B cell (primary cell): ENCODE measurements at regions not wholly inside any gene's neighbourhood (a gene's known extent, or its start where the extent isn't known, plus 50 kb on each side); places are given as distances from the start of the nearest gene placed in this dataset.

Experiments used
- ATAC-seq: fragments of 200-7000 bp; cut with Tn5 transposase; one replicate; pipeline ENCODE4 v1.10.0; 2021; ENCODE audit warnings: low read depth, mild to moderate bottlenecking, moderate number of reproducible peaks, moderate library complexity
- CTCF ChIA-PET: fragments of 350-600 bp; sonication (Branson Sonifier 250); formaldehyde crosslinking; loops from one replicate; lab custom pipeline; 2021; ENCODE audit warnings: antibody characterized with exemption, inconsistent platforms; lab: Charles Lee
- POLR2A ChIA-PET: fragments of 350-600 bp; sonication (Branson Sonifier 250); formaldehyde crosslinking; loops from one replicate; lab custom pipeline; 2021; ENCODE audit warnings: antibody characterized with exemption; lab: Charles Lee
- DNase-seq: peaks from one replicate; pipeline ENCODE4 v3.0.0; 2013
- H2AFZ ChIP-seq: 2 replicates; pipeline ENCODE4 v1.6.1; 2012; ENCODE audit warnings: mild to moderate bottlenecking, low read depth, low read length; ENCODE audit not compliant: insufficient read depth, poor library complexity, severe bottlenecking
- H3K27ac ChIP-seq, 2 donors: 1 replicate in 1 of 2; 2 replicates in 1 of 2; pipeline ENCODE4 v1.5.1; 2012 to 2013; ENCODE audit warnings: low read length in 2 of 2, mild to moderate bottlenecking in 2 of 2, moderate library complexity in 1 of 2
- H3K27me3 ChIP-seq, 4 experiments: fragments of 200-600 bp in 1 of 4; sonication (generic) in 1 of 4; replicated peaks in 1 of 4; 1 replicate in 2 of 4; 2 replicates in 2 of 4; pipeline versions ENCODE4 v1.6.1 to v1.7.0; 2013 to 2016; ENCODE audit warnings: low read length in 3 of 4, mild to moderate bottlenecking in 2 of 4, mixed read lengths in 1 of 4, moderate library complexity in 1 of 4; ENCODE audit not compliant: insufficient read depth in 4 of 4, control insufficient read depth in 3 of 4; ENCODE audit errors: control extremely low read depth in 1 of 4
- H3K36me3 ChIP-seq, 2 experiments: replicated peaks in 1 of 2; 1 replicate in 1 of 2; 2 replicates in 1 of 2; pipeline versions ENCODE4 v1.6.1 to v1.7.1; 2013; ENCODE audit warnings: low read length in 1 of 2; ENCODE audit not compliant: insufficient read depth in 2 of 2, control insufficient read depth in 1 of 2; ENCODE audit errors: control extremely low read depth in 1 of 2, extremely low read depth in 1 of 2
- H3K4me1 ChIP-seq, 2 donors: fragments of 200-600 bp in 1 of 2; sonication (generic) in 1 of 2; 1 replicate in 1 of 2; 2 replicates in 1 of 2; pipeline versions ENCODE4 v1.5.1 to v1.6.1; 2013 to 2017; ENCODE audit warnings: low read length in 2 of 2; ENCODE audit not compliant: control insufficient read depth in 2 of 2, insufficient read depth in 2 of 2
- H3K4me2 ChIP-seq: replicated peaks from 2 replicates; pipeline ENCODE3; 2012; ENCODE audit warnings: mild to moderate bottlenecking, low read depth, low read length; ENCODE audit not compliant: poor library complexity, severe bottlenecking
- H3K4me3 ChIP-seq, 5 experiments: fragments of 200-600 bp in 1 of 5; sonication (generic) in 1 of 5; 1 replicate in 3 of 5; 2 replicates in 2 of 5; pipeline versions ENCODE4 v1.5.1 to v1.7.0; 2011 to 2016; ENCODE audit warnings: low read length in 4 of 5, mild to moderate bottlenecking in 4 of 5, low read depth in 2 of 5, control low read depth in 1 of 5, moderate library complexity in 1 of 5; ENCODE audit not compliant: insufficient read depth in 1 of 5; ENCODE audit errors: control extremely low read depth in 1 of 5, extremely low read depth in 1 of 5
- H3K79me2 ChIP-seq: fragments of 200-600 bp; sonication (generic); one replicate; pipeline ENCODE4 v1.6.0; 2016; ENCODE audit warnings: low read length; ENCODE audit not compliant: control insufficient read depth, insufficient read depth
- H3K9ac ChIP-seq: fragments of 200-600 bp; sonication (generic); 2 replicates; pipeline ENCODE4 v1.6.1; 2017; ENCODE audit warnings: mild to moderate bottlenecking, low read length, moderate library complexity
- H3K9me3 ChIP-seq, 3 donors: one replicate each; pipeline versions ENCODE4 v1.6.1 to v1.7.1; 2013; ENCODE audit warnings: low read length in 2 of 3; ENCODE audit not compliant: control insufficient read depth in 2 of 3, insufficient read depth in 1 of 3; ENCODE audit errors: control extremely low read depth in 1 of 3
- H4K20me1 ChIP-seq: 2 replicates; pipeline ENCODE4 v1.6.0; 2012; ENCODE audit warnings: mild to moderate bottlenecking, low read length; ENCODE audit not compliant: insufficient read depth, control insufficient read depth, poor library complexity, severe bottlenecking
- H3K27ac Mint-ChIP-seq: one replicate; pipeline ENCODE4 v1.8.0; 2021; ENCODE audit warnings: mixed read lengths
- H3K27me3 Mint-ChIP-seq: one replicate; pipeline ENCODE4 v1.8.0; 2021; ENCODE audit warnings: mixed read lengths
- H3K4me1 Mint-ChIP-seq: one replicate; pipeline ENCODE4 v1.8.0; 2021; ENCODE audit warnings: mixed read lengths
- H3K4me3 Mint-ChIP-seq: one replicate; pipeline ENCODE4 v1.8.0; 2021; ENCODE audit warnings: mixed read lengths
- H3K9me3 Mint-ChIP-seq: one replicate; pipeline ENCODE4 v1.8.0; 2022; ENCODE audit warnings: mixed read lengths; ENCODE audit not compliant: insufficient read depth
- EZH2 ChIP-seq: IDR thresholded peaks from 2 replicates; pipeline ENCODE4 v1.6.1; 2012; ENCODE audit warnings: borderline replicate concordance, low read depth, mild to moderate bottlenecking, moderate library complexity, low read length; ENCODE audit not compliant: insufficient read depth, poor library complexity, severe bottlenecking
- WGBS: methylation state at CpG from one replicate; pipeline ENCODE4 v1.1.5; 2013; ENCODE audit warnings: missing lambda C conversion rate; ENCODE audit not compliant: insufficient coverage; 5-methylcytosine and 5-hydroxymethylcytosine counted together
- intact Hi-C: fragments of 100-400 bp; cut with micrococcal nuclease; formaldehyde crosslinking; loops from one replicate; pipeline ENCODE4 v1.10.0; 2022
- TF ChIP-seq, protein P1 (sequence below): fragments of 200-600 bp; IDR thresholded peaks from one replicate; pipeline ENCODE4 v1.8.0; 2022; ENCODE audit warnings: antibody characterized with exemption, mild to moderate bottlenecking

DNA sequence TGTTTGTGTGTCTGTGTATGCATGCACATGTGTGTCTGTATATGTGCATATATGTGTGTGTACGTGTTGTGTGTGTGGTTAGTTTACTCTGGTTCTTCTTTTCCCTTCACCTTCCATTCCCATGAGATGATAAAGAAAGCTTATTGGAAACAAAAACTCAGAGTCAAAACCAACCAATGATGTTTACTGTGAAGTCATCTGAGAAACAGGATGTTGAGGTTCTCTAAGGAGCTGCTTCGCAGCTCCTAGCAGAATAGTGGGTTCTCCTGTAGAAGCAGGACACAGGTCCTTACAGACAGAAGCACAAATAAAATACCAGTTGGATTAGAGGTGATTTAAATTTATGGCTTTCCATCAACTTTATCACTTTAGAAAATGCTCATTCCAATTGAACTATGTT, 256.1 kb upstream of the PLET1 start:
- TF ChIP-seq, protein P1, sequence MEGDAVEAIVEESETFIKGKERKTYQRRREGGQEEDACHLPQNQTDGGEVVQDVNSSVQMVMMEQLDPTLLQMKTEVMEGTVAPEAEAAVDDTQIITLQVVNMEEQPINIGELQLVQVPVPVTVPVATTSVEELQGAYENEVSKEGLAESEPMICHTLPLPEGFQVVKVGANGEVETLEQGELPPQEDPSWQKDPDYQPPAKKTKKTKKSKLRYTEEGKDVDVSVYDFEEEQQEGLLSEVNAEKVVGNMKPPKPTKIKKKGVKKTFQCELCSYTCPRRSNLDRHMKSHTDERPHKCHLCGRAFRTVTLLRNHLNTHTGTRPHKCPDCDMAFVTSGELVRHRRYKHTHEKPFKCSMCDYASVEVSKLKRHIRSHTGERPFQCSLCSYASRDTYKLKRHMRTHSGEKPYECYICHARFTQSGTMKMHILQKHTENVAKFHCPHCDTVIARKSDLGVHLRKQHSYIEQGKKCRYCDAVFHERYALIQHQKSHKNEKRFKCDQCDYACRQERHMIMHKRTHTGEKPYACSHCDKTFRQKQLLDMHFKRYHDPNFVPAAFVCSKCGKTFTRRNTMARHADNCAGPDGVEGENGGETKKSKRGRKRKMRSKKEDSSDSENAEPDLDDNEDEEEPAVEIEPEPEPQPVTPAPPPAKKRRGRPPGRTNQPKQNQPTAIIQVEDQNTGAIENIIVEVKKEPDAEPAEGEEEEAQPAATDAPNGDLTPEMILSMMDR: no peak
- TF ChIP-seq EZH2: no peak
- H3K27ac Mint-ChIP-seq: no peak overlapping the region
- Histone ChIP-seq H3K36me3 (no peaks in the 10 kb centered on the region), H3K4me2 (no peak overlapping the region), H3K79me2 (no peaks in the 10 kb centered on the region), H4K20me1 (no peaks in the 10 kb centered on the region), H2AFZ (no peak overlapping the region), H3K4me3 (no peak overlapping the region), H3K27me3 (no peaks in the 10 kb centered on the region), H3K9me3 (no peaks in the 10 kb centered on the region), H3K9ac (no peak overlapping the region), H3K27ac (no peak overlapping the region), H3K4me1 (no peaks in the 10 kb centered on the region)
- intact Hi-C loops: no loop called here
- no peaks in the 10 kb centered on the region for H3K9me3 Mint-ChIP-seq
- DNase-seq: no peak
- no CpG with 5 or more reads among the region's 2 CpGs for WGBS
- CTCF ChIA-PET: no interaction called here
- no peaks in the 10 kb centered on the region for H3K4me1 Mint-ChIP-seq
- POLR2A ChIA-PET: no interaction called here
- H3K27me3 Mint-ChIP-seq: peaks cover 11% of the 10 kb centered on the region
- no peak for ATAC-seq
- no peak overlapping the region for H3K4me3 Mint-ChIP-seq

DNA sequence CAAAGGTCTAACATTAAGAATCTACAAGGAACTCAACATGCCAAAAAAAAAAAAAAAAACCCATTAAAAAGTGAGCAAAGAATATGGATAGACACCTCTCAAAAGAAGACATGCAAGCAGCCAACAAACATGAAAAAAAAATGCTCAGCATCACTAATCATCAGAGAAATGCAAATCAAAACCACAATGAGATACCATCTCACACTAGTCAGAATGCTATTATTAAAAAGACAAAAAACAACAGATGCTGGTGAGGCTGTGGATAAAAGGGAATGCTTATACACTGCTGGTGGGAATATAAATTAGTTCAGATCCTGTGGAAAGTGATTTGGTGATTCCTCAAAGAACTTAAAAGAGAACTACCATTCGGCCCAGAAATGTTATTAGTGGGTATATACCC, 257.7 kb upstream of the PLET1 start:
- Histone ChIP-seq H2AFZ (no peak overlapping the region), H3K36me3 (no peaks in the 10 kb centered on the region), H3K27ac (no peak overlapping the region), H3K4me1 (no peaks in the 10 kb centered on the region), H3K9ac (no peak overlapping the region), H3K4me3 (no peak overlapping the region), H3K4me2 (no peak overlapping the region), H3K79me2 (no peaks in the 10 kb centered on the region), H3K27me3 (no peaks in the 10 kb centered on the region), H4K20me1 (no peaks in the 10 kb centered on the region), H3K9me3 (no peaks in the 10 kb centered on the region)
- Mint-ChIP-seq H3K27ac (no peak overlapping the region), H3K27me3 (peaks cover 10% of the 10 kb centered on the region), H3K4me1 (no peaks in the 10 kb centered on the region), H3K4me3 (no peak overlapping the region), H3K9me3 (no peaks in the 10 kb centered on the region)
- ChIA-PET POLR2A (no interaction called here), CTCF (no interaction called here)
- DNase-seq (no peak), ATAC-seq (no peak)
- no peak for TF ChIP-seq EZH2
- TF ChIP-seq, protein P1: no peak
- no CpG with 5 or more reads among the region's 1 CpG for WGBS
- intact Hi-C loops: no loop called here
